ENCODE measurements at regions not wholly inside any gene's neighbourhood (a gene's known extent, or its start where the extent isn't known, plus 50 kb on each side); places are given as distances from the start of the nearest gene placed in this dataset.

GRCh38 chr2:18762667-18763066, 173.3 kb upstream of the NT5C1B start:
- H3K79me2 ChIP-seq (replicated peaks; ENCODE audit: insufficient read depth, low read length) = no peaks in the 10 kb centered on the region
- H4K20me1 ChIP-seq (ENCODE audit: insufficient read depth) = no peaks in the 10 kb centered on the region
- no peaks in the 10 kb centered on the region for H3K9me3 ChIP-seq (ENCODE audit: low read length)
- no peaks in the 10 kb centered on the region for H3F3A ChIP-seq (ENCODE audit: insufficient read depth, low read length, poor library complexity, severe bottlenecking)
- no peaks in the 10 kb centered on the region for H3K9me2 ChIP-seq (ENCODE audit: insufficient read depth, low read length)
- H3K36me3 ChIP-seq (ENCODE audit: insufficient read depth, low read length) = no peaks in the 10 kb centered on the region
- H3K9ac ChIP-seq (ENCODE audit: low read length) = no peak overlapping the region
- H3K4me2 ChIP-seq (ENCODE audit: low read length) = no peak overlapping the region
- no peak overlapping the region for H3K27ac ChIP-seq (ENCODE audit: low read length)
- no peaks in the 10 kb centered on the region for H3K27me3 ChIP-seq (ENCODE audit: insufficient read depth, low read depth, low read length)
- no peak overlapping the region for H3K4me3 ChIP-seq (ENCODE audit: low read length)
- H2AFZ ChIP-seq (ENCODE audit: low read depth, low read length) = no peak overlapping the region
- TF ChIP-seq RAD21 (conservative IDR thresholded peaks at IDR 0.05) (no peak), POLR2AphosphoS5 (IDR thresholded peaks at IDR 0.05) (no peak), EZH2 (IDR thresholded peaks at IDR 0.05; ENCODE audit: borderline replicate concordance, insufficient read depth, low read length, poor library complexity, severe bottlenecking) (no peak), MXI1 (conservative IDR thresholded peaks at IDR 0.05; ENCODE audit: poor library complexity, severe bottlenecking) (no peak), SMC3 (conservative IDR thresholded peaks at IDR 0.05; ENCODE audit: poor library complexity) (no peak), EP300 (conservative IDR thresholded peaks at IDR 0.05; ENCODE audit: poor library complexity, severe bottlenecking) (no peak), TAF1 (IDR thresholded peaks at IDR 0.05; ENCODE audit: low read depth) (no peak)
- TF ChIP-seq, protein P1, sequence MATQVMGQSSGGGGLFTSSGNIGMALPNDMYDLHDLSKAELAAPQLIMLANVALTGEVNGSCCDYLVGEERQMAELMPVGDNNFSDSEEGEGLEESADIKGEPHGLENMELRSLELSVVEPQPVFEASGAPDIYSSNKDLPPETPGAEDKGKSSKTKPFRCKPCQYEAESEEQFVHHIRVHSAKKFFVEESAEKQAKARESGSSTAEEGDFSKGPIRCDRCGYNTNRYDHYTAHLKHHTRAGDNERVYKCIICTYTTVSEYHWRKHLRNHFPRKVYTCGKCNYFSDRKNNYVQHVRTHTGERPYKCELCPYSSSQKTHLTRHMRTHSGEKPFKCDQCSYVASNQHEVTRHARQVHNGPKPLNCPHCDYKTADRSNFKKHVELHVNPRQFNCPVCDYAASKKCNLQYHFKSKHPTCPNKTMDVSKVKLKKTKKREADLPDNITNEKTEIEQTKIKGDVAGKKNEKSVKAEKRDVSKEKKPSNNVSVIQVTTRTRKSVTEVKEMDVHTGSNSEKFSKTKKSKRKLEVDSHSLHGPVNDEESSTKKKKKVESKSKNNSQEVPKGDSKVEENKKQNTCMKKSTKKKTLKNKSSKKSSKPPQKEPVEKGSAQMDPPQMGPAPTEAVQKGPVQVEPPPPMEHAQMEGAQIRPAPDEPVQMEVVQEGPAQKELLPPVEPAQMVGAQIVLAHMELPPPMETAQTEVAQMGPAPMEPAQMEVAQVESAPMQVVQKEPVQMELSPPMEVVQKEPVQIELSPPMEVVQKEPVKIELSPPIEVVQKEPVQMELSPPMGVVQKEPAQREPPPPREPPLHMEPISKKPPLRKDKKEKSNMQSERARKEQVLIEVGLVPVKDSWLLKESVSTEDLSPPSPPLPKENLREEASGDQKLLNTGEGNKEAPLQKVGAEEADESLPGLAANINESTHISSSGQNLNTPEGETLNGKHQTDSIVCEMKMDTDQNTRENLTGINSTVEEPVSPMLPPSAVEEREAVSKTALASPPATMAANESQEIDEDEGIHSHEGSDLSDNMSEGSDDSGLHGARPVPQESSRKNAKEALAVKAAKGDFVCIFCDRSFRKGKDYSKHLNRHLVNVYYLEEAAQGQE (IDR thresholded peaks at IDR 0.05; ENCODE audit: borderline replicate concordance) = no peak
- TF ChIP-seq, protein P2, sequence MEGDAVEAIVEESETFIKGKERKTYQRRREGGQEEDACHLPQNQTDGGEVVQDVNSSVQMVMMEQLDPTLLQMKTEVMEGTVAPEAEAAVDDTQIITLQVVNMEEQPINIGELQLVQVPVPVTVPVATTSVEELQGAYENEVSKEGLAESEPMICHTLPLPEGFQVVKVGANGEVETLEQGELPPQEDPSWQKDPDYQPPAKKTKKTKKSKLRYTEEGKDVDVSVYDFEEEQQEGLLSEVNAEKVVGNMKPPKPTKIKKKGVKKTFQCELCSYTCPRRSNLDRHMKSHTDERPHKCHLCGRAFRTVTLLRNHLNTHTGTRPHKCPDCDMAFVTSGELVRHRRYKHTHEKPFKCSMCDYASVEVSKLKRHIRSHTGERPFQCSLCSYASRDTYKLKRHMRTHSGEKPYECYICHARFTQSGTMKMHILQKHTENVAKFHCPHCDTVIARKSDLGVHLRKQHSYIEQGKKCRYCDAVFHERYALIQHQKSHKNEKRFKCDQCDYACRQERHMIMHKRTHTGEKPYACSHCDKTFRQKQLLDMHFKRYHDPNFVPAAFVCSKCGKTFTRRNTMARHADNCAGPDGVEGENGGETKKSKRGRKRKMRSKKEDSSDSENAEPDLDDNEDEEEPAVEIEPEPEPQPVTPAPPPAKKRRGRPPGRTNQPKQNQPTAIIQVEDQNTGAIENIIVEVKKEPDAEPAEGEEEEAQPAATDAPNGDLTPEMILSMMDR (IDR thresholded peaks at IDR 0.05; ENCODE audit: poor library complexity, severe bottlenecking) = no peak

- no peak overlapping the region for H3K9ac ChIP-seq (ENCODE audit: low read length)
- H3K79me2 ChIP-seq (replicated peaks; ENCODE audit: insufficient read depth, low read length) = no peaks in the 10 kb centered on the region
- no peaks in the 10 kb centered on the region for H3K27me3 ChIP-seq (ENCODE audit: insufficient read depth, low read depth, low read length)
- H3K9me3 ChIP-seq (ENCODE audit: low read length) = no peaks in the 10 kb centered on the region
- no peak overlapping the region for H3K27ac ChIP-seq (ENCODE audit: low read length)
- H3K36me3 ChIP-seq (ENCODE audit: insufficient read depth, low read length) = no peaks in the 10 kb centered on the region
- no peak overlapping the region for H2AFZ ChIP-seq (ENCODE audit: low read depth, low read length)
- no peaks in the 10 kb centered on the region for H3K9me2 ChIP-seq (ENCODE audit: insufficient read depth, low read length)
- H4K20me1 ChIP-seq (ENCODE audit: insufficient read depth) = no peaks in the 10 kb centered on the region
- TF ChIP-seq RAD21 (conservative IDR thresholded peaks at IDR 0.05) = no peak
- no peaks in the 10 kb centered on the region for H3F3A ChIP-seq (ENCODE audit: insufficient read depth, low read length, poor library complexity, severe bottlenecking)
- no peak overlapping the region for H3K4me2 ChIP-seq (ENCODE audit: low read length)
- no peak overlapping the region for H3K4me3 ChIP-seq (ENCODE audit: low read length)
Observed at GRCh38 chr2:18754286-18754685, 164.9 kb upstream of the NT5C1B start.

GRCh38 chr2:18753722-18754121, 164.4 kb upstream of the NT5C1B start:
- H3K9me2 ChIP-seq (ENCODE audit: insufficient read depth, low read length) = no peaks in the 10 kb centered on the region
- TF ChIP-seq SMC3 (conservative IDR thresholded peaks at IDR 0.05; ENCODE audit: poor library complexity) (no peak), POLR2AphosphoS5 (IDR thresholded peaks at IDR 0.05) (no peak), TAF1 (IDR thresholded peaks at IDR 0.05; ENCODE audit: low read depth) (no peak)
- TF ChIP-seq, protein P2 (IDR thresholded peaks at IDR 0.05; ENCODE audit: poor library complexity, severe bottlenecking) = no peak
- H3K9me3 ChIP-seq (ENCODE audit: low read length) = no peaks in the 10 kb centered on the region
- no peaks in the 10 kb centered on the region for H3K79me2 ChIP-seq (replicated peaks; ENCODE audit: insufficient read depth, low read length)
- no peaks in the 10 kb centered on the region for H3K36me3 ChIP-seq (ENCODE audit: insufficient read depth, low read length)
- H3K27me3 ChIP-seq (ENCODE audit: insufficient read depth, low read depth, low read length) = no peaks in the 10 kb centered on the region
- H3K4me3 ChIP-seq (ENCODE audit: low read length) = no peak overlapping the region
- no peak overlapping the region for H2AFZ ChIP-seq (ENCODE audit: low read depth, low read length)
- no peaks in the 10 kb centered on the region for H4K20me1 ChIP-seq (ENCODE audit: insufficient read depth)
- no peaks in the 10 kb centered on the region for H3F3A ChIP-seq (ENCODE audit: insufficient read depth, low read length, poor library complexity, severe bottlenecking)
- H3K4me2 ChIP-seq (ENCODE audit: low read length) = no peak overlapping the region
- H3K9ac ChIP-seq (ENCODE audit: low read length) = no peak overlapping the region
- no peak overlapping the region for H3K27ac ChIP-seq (ENCODE audit: low read length)

Data from neural cell (in vitro differentiated cells).